Esophagus squamous epithelium (tissue), 4 donors: ENCODE measurements at regions not wholly inside any gene's neighbourhood (a gene's known extent, or its start where the extent isn't known, plus 50 kb on each side); places are given as distances from the start of the nearest gene placed in this dataset.

Source experiments
- POLR2A ChIP-seq, 4 donors: fragments of 450-650 bp; IDR thresholded peaks; one replicate each; pipeline ENCODE4 v1.6.1; 2017; ENCODE audit warnings: antibody characterized with exemption in 4 of 4, mild to moderate bottlenecking in 4 of 4, moderate library complexity in 3 of 4
- TF ChIP-seq, protein P1 (sequence below), 6 experiments: fragments of 450-650 bp in 4 of 6; fragments of 200-600 bp in 2 of 6; sonication (generic) in 2 of 6; IDR thresholded peaks; one replicate each; pipeline ENCODE4 v1.5.1; 2016 to 2019; ENCODE audit warnings: antibody characterized with exemption in 6 of 6, mild to moderate bottlenecking in 4 of 6, moderate library complexity in 4 of 6

DNA sequence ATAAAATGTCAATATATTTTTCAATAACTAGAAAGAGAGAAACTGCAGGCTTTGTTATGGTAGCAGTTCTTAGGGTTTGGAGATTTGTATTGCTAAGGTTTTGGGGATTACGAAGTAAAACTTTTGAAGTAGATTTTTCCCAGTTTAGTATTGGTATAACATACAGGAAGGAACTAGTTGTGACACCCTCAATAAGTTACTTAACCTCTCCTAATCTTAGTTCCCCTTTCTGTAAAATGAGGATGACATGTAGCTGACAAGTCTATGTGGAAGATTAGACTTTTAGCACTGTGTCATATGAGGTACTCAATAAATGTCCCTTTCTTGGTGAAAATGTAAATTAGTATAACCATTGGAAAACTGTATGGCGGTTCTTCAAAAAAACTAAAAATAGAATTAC is 73.4 kb upstream of the ATG10 start:
- TF ChIP-seq, protein P1, sequence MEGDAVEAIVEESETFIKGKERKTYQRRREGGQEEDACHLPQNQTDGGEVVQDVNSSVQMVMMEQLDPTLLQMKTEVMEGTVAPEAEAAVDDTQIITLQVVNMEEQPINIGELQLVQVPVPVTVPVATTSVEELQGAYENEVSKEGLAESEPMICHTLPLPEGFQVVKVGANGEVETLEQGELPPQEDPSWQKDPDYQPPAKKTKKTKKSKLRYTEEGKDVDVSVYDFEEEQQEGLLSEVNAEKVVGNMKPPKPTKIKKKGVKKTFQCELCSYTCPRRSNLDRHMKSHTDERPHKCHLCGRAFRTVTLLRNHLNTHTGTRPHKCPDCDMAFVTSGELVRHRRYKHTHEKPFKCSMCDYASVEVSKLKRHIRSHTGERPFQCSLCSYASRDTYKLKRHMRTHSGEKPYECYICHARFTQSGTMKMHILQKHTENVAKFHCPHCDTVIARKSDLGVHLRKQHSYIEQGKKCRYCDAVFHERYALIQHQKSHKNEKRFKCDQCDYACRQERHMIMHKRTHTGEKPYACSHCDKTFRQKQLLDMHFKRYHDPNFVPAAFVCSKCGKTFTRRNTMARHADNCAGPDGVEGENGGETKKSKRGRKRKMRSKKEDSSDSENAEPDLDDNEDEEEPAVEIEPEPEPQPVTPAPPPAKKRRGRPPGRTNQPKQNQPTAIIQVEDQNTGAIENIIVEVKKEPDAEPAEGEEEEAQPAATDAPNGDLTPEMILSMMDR (IDR thresholded peaks at IDR 0.05) = no peak
- no peak for TF ChIP-seq POLR2A (IDR thresholded peaks at IDR 0.05)
